ENCODE measurements at regions not wholly inside any gene's neighbourhood (a gene's known extent, or its start where the extent isn't known, plus 50 kb on each side); places are given as distances from the start of the nearest gene placed in this dataset.

- TF ChIP-seq POLR2A (IDR thresholded peaks at IDR 0.05; ENCODE audit: extremely low read depth, insufficient read length) (no peak), CTCF (IDR thresholded peaks at IDR 0.05; ENCODE audit: low read depth, low read length) (no peak), MAX (IDR thresholded peaks at IDR 0.05; ENCODE audit: low read depth, low read length) (no peak), MYC (IDR thresholded peaks at IDR 0.05; ENCODE audit: low read depth, low read length) (no peak)
Observed at GRCh38 chr15:100710744-100711515, 108.5 kb downstream of the ASB7 start.
